GM10248 (cell line): ENCODE measurements at regions not wholly inside any gene's neighbourhood (a gene's known extent, or its start where the extent isn't known, plus 50 kb on each side); places are given as distances from the start of the nearest gene placed in this dataset.

Experiments
- CTCF ChIA-PET: fragments of 300-600 bp; sonication (Branson Sonifier 250); formaldehyde crosslinking; extraction: SDS; loops from one replicate; lab custom pipeline; 2021; ENCODE audit warnings: antibody characterized with exemption; lab: Yijun Ruan, JAX
- POLR2A ChIA-PET: fragments of 350-650 bp; sonication (Branson Sonifier 250); formaldehyde crosslinking; extraction: SDS; loops from one replicate; lab custom pipeline; 2020; ENCODE audit warnings: antibody characterized with exemption; lab: Yijun Ruan, JAX
- DNase-seq: peaks from one replicate; pipeline ENCODE4 v3.0.0; 2012; ENCODE audit errors: extremely low spot score
- TF ChIP-seq, protein P1 (sequence below): IDR thresholded peaks from 2 replicates; pipeline ENCODE4 v1.5.1; 2012; ENCODE audit warnings: mild to moderate bottlenecking, low read depth; ENCODE audit errors: extremely low read depth, missing control alignments, control extremely low read depth

DNA sequence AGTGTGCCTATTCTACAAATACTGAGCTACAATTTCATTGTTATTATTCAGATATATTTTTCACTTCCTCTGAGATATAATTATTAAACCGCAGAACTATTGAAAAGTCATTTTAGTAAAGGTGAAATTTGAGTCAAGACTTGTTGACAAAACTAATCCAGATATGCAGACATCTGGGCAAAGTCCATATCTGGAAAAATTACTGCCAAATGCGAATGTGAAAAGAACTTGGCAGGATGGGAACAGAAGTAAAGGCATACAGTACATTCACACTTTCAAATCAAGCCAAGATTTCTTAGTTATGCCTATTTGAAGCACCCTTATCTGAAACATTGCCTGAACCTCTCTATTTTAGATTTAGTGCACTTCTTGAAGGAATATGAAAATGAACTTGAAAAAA, 923.6 kb downstream of the CCDC85A start:
- ChIA-PET CTCF (no interaction called here), POLR2A (no interaction called here)
- TF ChIP-seq, protein P1, sequence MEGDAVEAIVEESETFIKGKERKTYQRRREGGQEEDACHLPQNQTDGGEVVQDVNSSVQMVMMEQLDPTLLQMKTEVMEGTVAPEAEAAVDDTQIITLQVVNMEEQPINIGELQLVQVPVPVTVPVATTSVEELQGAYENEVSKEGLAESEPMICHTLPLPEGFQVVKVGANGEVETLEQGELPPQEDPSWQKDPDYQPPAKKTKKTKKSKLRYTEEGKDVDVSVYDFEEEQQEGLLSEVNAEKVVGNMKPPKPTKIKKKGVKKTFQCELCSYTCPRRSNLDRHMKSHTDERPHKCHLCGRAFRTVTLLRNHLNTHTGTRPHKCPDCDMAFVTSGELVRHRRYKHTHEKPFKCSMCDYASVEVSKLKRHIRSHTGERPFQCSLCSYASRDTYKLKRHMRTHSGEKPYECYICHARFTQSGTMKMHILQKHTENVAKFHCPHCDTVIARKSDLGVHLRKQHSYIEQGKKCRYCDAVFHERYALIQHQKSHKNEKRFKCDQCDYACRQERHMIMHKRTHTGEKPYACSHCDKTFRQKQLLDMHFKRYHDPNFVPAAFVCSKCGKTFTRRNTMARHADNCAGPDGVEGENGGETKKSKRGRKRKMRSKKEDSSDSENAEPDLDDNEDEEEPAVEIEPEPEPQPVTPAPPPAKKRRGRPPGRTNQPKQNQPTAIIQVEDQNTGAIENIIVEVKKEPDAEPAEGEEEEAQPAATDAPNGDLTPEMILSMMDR: no peak
- DNase-seq: no peak

DNA sequence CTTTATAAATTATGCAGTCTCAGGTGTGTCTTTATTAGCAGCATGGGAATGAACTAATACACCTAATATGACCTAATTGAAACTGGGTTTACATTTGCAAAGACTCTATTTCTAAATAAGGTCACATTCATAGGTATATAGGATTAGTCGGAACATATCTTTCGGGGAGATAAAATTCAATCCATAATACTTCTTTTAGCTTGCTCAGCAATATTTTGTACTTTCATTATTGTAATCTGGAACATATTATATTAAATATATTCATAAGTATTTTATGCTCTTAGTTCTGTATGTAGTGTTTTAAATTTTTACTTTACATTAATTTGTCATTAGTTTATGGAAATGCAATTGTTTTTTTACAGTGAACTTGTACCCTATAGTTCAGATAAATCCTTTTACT, 927.7 kb downstream of the CCDC85A start:
- TF ChIP-seq, protein P1: no peak

DNA sequence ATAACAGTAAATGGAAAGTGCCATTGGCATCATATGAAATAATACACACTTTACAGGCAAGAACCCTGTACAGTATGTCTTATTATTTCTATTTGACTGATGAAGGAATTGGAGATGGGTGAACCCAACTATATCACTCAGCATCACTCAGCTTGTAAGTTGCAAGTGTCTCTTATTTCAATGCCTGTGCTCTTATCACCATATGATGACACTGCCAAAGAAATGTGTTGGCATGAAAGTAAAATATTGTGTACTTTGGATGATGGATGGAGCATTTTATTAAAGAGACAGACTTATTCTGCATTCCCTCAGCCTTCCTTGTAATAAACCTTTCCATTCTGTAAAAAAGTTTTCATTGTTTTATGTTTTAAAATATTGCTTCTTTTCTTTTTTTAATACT, 927.5 kb upstream of the VRK2 start:
- ChIA-PET CTCF (no interaction called here), POLR2A (no interaction called here)
- TF ChIP-seq, protein P1: no peak
- no peak for DNase-seq

More for the DNA sequence above, 927.7 kb downstream of the CCDC85A start:
- no peak for DNase-seq
- ChIA-PET POLR2A (no interaction called here), CTCF (interaction anchor here (1.0 kb wide), 1 partner anchor 22 kb away, joined by 3 read pairs; no protein-coding TSS in a partner anchor)

- ChIA-PET CTCF (no interaction called here), POLR2A (no interaction called here)
- DNase-seq: no peak
- TF ChIP-seq, protein P1: no peak
Measured at GRCh38 chr2:57126410-57126809, 920.2 kb upstream of the VRK2 start.

- ChIA-PET POLR2A (no interaction called here), CTCF (no interaction called here)
- TF ChIP-seq, protein P1: no peak
- no peak for DNase-seq
Measured at GRCh38 chr2:57139179-57139578, 907.4 kb upstream of the VRK2 start.

DNA sequence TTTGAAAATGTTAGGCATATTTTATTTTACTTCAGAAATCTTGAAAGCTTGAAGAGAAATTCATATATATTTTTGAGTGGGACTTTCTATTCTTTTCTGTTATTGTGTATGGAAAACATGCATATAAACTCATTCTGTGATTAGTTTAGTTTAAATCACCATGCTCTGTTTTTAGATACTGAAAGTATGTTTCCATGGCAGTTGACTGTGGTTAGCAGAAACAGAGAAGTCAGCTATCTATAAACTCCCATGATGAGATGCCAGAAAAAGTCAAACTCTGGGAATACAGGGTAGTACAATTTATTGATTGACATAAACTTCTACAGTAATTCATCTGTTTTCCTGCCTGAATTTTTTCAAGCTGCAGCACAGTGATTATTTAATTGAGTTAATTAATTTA, 905.3 kb upstream of the VRK2 start:
- DNase-seq: no peak
- POLR2A ChIA-PET: no interaction called here
- CTCF ChIA-PET: interaction anchor here (1.4 kb wide), 1 partner anchor 26 kb away, joined by 3 read pairs; no protein-coding TSS in a partner anchor

DNA sequence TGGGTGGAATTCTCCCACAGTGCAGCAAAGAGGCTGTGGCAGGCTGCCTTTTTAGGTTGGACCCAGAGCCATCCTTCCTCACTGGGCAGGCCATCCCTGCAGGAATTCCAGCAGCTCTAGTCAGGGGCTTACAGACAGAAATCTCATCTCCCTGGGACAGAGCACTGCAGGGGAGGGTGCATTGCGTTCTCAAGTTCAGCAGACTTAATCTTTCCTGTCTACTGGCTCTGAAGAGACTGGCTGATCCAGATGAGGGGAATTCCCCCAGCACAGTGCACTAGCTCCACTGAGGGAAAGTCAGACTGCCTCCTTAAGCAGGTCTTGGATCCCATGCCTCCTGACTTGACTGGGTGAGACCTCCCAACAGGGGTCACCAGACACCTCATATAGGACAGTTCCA, 899.7 kb upstream of the VRK2 start:
- DNase-seq: no peak
- CTCF ChIA-PET: no interaction called here
- POLR2A ChIA-PET: no interaction called here
- TF ChIP-seq, protein P1: no peak

More for the DNA sequence above, 905.3 kb upstream of the VRK2 start:
- TF ChIP-seq, protein P1: no peak
